Duodenal mucosa (tissue), 2 donors: ENCODE measurements at regions not wholly inside any gene's neighbourhood (a gene's known extent, or its start where the extent isn't known, plus 50 kb on each side); places are given as distances from the start of the nearest gene placed in this dataset.

Experiments used
- H3K27ac ChIP-seq: one replicate; pipeline ENCODE4 v1.7.0; 2013; ENCODE audit warnings: low read depth, low read length
- H3K27me3 ChIP-seq, 2 donors: one replicate each; pipeline ENCODE4 v1.7.0; 2013; ENCODE audit warnings: low read length in 2 of 2, control low read depth in 1 of 2; ENCODE audit not compliant: insufficient read depth in 2 of 2, control insufficient read depth in 1 of 2
- H3K36me3 ChIP-seq, 2 donors: one replicate each; pipeline ENCODE4 v1.7.0; 2013; ENCODE audit warnings: low read length in 2 of 2, control low read depth in 1 of 2; ENCODE audit not compliant: insufficient read depth in 2 of 2, control insufficient read depth in 1 of 2
- H3K4me1 ChIP-seq, 2 donors: one replicate each; pipeline ENCODE4 v1.7.0; 2013; ENCODE audit warnings: low read length in 2 of 2, control low read depth in 1 of 2; ENCODE audit not compliant: insufficient read depth in 2 of 2, control insufficient read depth in 1 of 2
- H3K4me3 ChIP-seq, 2 donors: one replicate each; pipeline ENCODE4 v1.7.0; 2013; ENCODE audit warnings: low read length in 2 of 2, low read depth in 1 of 2
- H3K9ac ChIP-seq, 2 donors: one replicate each; pipeline ENCODE4 v1.7.0; 2013; ENCODE audit warnings: low read length in 2 of 2, low read depth in 1 of 2
- H3K9me3 ChIP-seq, 2 donors: one replicate each; pipeline ENCODE4 v1.7.0; 2013; ENCODE audit warnings: low read length in 2 of 2, control low read depth in 1 of 2; ENCODE audit not compliant: control insufficient read depth in 1 of 2

DNA sequence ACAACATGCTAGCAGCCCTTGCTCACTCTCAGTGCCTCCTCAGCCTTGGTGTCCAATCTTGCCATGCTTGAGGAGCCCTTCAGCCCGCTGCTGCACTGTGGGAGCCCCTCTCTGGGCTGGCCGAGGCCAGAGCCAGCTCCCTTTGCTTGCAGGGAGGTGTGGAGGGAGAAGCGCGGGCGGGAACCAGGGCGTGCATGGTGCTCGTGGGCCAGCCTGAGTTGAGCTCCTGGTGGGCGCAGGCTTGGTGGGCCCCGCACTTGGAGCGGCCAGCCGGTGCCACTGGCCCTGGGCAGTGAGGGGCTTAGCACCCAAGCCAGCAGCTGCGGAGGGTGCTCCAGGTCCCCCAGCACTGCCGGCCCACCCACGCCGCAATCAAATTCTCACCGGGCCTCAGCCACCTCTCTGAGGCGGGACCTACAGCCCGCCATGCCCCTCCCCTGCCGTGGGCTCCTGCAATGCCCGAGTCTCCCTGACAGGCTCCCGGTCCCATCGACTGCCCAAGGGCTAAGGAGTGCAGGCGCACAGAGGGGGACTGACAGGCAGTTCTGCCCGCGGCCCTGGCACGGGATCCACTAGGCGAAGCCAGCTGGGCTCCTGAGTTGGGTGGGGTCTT, 333.5 kb downstream of the KCNN2 start:
- no peak overlapping the region for H3K27ac ChIP-seq
- no peaks in the 10 kb centered on the region for H3K4me1 ChIP-seq
- H3K36me3 ChIP-seq: no peaks in the 10 kb centered on the region
- no peak overlapping the region for H3K9ac ChIP-seq
- H3K9me3 ChIP-seq: no peaks in the 10 kb centered on the region
- no peaks in the 10 kb centered on the region for H3K27me3 ChIP-seq
- no peak overlapping the region for H3K4me3 ChIP-seq

DNA sequence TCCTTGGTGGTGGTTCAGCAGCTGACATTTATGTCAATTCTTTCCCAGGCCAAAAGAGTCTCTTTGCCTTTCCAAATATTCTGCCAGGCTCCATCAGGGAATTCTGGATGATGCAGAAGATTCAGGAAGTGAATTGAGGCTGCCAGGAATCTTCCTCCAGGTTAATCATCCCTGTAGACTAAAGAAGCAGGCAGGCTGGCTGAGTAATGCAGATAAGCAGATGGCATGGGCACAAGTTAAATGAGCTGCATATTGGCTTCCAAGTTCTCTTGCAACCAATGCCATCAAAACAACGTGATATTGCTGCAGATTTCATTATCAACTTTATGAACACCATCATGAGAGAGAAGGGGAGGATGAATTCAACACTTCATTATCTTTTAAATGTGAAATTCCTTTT, 324.5 kb downstream of the KCNN2 start:
- no peak overlapping the region for H3K27ac ChIP-seq
- no peaks in the 10 kb centered on the region for H3K9me3 ChIP-seq
- no peaks in the 10 kb centered on the region for H3K4me1 ChIP-seq
- no peak overlapping the region for H3K9ac ChIP-seq
- H3K4me3 ChIP-seq: no peak overlapping the region
- no peaks in the 10 kb centered on the region for H3K36me3 ChIP-seq
- H3K27me3 ChIP-seq: no peaks in the 10 kb centered on the region

DNA sequence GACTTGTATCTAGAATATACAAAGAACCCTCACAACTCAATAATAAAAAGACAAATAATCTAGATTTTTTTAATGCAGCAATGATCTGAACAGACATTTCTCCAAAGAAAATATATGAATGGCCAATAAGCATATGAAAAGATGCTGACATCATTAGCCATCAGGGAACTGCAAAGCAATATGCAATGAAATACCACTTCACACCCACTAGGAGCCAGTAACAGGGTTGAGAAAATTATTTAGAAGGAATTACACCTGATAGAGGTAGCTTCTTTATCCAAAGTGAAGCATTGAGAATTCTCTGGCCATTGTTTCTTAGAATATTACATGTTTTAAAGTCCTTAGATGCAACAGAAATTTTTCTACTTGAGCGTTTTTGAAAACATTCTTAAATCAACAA, 316.9 kb downstream of the KCNN2 start:
- no peak overlapping the region for H3K4me3 ChIP-seq
- no peaks in the 10 kb centered on the region for H3K36me3 ChIP-seq
- H3K9me3 ChIP-seq: no peaks in the 10 kb centered on the region
- H3K4me1 ChIP-seq: no peaks in the 10 kb centered on the region
- H3K27me3 ChIP-seq: no peaks in the 10 kb centered on the region
- no peak overlapping the region for H3K9ac ChIP-seq
- H3K27ac ChIP-seq: no peak overlapping the region

DNA sequence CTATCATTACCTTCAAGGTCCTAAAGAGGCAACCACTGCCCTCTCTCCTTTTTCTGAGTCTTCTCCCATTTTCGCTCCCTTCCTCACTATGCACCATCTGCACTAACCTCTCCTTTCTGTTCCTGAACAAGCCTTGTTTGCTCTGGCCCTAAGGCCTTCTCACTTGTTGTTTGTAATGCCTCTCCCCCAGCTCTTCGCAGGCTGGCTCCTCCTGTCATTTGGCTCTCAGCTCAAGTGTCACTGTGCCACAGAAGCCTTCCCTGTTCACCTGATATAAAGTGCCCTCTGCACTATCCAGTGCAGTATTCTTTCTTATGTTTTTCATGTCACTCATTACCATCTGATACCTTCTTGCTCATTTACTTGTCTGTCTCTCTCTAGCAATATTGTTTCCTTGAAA, 303.7 kb downstream of the KCNN2 start:
- Histone ChIP-seq H3K4me1 (no peaks in the 10 kb centered on the region), H3K9ac (no peak overlapping the region)

DNA sequence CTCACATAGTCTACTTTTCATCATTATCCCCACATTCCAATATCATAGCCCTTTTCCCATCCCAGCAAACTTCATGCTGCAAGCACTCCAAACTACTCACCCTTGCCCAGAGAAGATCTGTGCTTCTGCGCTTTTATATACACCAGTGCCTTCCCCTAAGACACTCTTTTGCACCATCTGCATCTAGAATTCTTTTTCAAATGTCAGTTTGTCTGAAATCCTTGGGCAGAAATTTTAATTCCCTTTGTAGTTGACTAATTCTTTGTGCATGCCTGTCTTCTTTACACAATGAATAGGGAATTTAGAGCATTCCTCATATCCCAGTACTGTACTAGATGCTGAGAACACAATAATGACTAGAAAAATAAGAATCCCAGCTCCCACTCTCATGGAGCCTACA, 298.9 kb downstream of the KCNN2 start:
- Histone ChIP-seq H3K9ac (no peak overlapping the region), H3K4me3 (no peak overlapping the region), H3K27ac (no peak overlapping the region), H3K36me3 (no peaks in the 10 kb centered on the region), H3K4me1 (no peaks in the 10 kb centered on the region), H3K27me3 (no peaks in the 10 kb centered on the region), H3K9me3 (no peaks in the 10 kb centered on the region)

More for the DNA sequence above, 303.7 kb downstream of the KCNN2 start:
- H3K9me3 ChIP-seq: no peaks in the 10 kb centered on the region
- no peak overlapping the region for H3K4me3 ChIP-seq
- H3K27ac ChIP-seq: no peak overlapping the region
- no peaks in the 10 kb centered on the region for H3K27me3 ChIP-seq
- no peaks in the 10 kb centered on the region for H3K36me3 ChIP-seq

DNA sequence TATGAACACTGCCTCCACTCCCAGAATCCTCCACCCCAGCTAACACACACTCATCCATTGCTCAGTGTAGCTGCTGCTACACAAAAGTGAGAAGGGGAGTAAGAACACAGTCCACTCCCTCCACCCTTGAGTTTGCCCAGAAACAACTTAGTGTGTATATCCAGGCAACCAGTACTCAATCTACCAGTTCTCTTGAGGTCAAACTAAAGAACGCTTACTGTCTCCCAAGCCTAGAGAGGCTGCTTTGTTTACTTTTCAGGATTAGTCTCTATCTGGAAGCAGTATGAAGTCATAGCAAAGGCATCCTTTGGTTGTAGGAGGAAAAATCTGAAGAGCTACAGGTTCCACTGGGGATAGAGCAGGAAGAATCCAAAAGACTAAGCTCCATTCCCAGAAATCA, 296.3 kb downstream of the KCNN2 start:
- H3K4me1 ChIP-seq: no peaks in the 10 kb centered on the region
- no peak overlapping the region for H3K27ac ChIP-seq
- H3K36me3 ChIP-seq: no peaks in the 10 kb centered on the region
- H3K27me3 ChIP-seq: no peaks in the 10 kb centered on the region
- H3K9ac ChIP-seq: no peak overlapping the region
- no peaks in the 10 kb centered on the region for H3K9me3 ChIP-seq
- no peak overlapping the region for H3K4me3 ChIP-seq

DNA sequence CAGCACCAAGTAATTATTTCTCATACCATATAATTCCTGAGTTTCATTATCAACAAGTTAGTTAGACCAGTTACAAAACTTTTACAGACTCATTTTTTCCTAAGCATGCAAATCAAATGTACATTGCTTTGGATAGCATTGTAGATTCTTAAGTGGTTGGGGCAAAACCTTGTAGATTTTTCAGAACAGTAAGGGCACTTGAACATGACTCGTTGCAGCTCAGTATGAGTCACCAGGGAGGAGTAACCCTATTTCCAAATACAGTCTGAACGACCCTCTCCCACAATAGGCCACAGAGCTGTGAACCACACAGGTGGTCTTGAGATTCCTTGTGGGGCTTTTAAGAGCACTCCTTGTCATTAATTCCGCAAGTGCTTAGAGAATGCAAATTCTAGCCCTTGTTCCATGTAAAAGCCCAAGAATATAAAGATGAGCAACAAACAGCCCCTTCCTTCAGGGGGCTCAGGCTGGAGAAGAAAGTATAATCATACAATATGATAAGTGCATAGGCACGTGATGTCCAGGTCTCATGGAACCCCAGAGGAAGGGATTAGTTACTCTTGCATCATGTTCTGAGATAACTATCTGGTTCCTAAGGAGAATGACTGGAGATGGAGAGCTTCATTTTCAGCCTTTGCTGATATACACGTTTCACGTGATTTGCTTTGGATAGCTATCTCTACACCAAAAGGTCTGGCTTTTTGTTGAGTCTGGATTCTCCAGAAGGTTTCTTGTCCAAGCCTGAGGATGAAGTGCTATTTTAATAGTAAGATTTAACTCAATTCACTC, 295.7 kb downstream of the KCNN2 start:
- Histone ChIP-seq H3K27ac (no peak overlapping the region), H3K9ac (no peak overlapping the region), H3K27me3 (no peaks in the 10 kb centered on the region), H3K4me3 (no peak overlapping the region), H3K4me1 (no peaks in the 10 kb centered on the region), H3K36me3 (no peaks in the 10 kb centered on the region), H3K9me3 (no peaks in the 10 kb centered on the region)

DNA sequence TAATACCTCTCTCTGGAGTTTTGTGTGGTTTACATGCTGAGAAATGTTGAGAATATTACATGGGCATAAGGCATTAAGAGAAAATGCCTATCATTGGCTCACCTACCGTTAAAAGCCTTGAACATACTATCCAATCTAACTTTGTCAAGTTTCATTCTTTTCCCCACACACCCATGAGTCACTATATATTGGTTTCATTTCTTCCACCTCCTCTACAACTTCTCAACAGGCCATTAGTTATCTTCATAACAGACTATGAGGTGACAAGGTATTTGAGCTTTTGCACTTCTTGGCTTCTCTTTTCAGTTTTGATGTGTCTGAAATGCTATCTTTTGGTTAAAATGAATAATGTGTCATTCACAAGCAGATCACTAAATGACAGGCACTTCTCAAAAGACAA, 288.0 kb downstream of the KCNN2 start:
- no peaks in the 10 kb centered on the region for H3K4me1 ChIP-seq
- no peaks in the 10 kb centered on the region for H3K27me3 ChIP-seq
- no peak overlapping the region for H3K9ac ChIP-seq
- H3K9me3 ChIP-seq: no peaks in the 10 kb centered on the region
- H3K36me3 ChIP-seq: no peaks in the 10 kb centered on the region
- no peak overlapping the region for H3K27ac ChIP-seq
- H3K4me3 ChIP-seq: no peak overlapping the region

DNA sequence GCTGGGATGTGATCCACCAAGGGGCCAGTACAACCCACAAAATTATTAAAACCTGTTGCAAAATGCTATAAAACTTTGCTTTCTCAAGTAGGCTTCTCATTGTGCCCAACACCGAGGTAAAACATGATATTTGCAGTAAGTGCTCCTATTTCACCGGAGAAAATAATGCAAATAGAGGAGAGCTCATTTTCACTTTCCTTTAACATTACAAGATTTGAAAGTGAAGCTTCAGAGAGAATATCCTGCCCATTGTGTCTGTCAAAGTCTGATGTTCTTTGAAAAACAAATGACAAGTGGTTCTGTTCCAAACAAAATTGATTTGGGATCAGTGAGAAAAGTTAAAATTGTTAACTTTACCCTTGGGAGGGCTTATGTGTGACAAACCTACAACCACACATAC, 287.1 kb downstream of the KCNN2 start:
- H3K4me1 ChIP-seq: no peaks in the 10 kb centered on the region
- H3K27ac ChIP-seq: no peak overlapping the region
- H3K36me3 ChIP-seq: no peaks in the 10 kb centered on the region
- H3K9ac ChIP-seq: no peak overlapping the region
- no peak overlapping the region for H3K4me3 ChIP-seq
- H3K27me3 ChIP-seq: no peaks in the 10 kb centered on the region
- H3K9me3 ChIP-seq: no peaks in the 10 kb centered on the region

DNA sequence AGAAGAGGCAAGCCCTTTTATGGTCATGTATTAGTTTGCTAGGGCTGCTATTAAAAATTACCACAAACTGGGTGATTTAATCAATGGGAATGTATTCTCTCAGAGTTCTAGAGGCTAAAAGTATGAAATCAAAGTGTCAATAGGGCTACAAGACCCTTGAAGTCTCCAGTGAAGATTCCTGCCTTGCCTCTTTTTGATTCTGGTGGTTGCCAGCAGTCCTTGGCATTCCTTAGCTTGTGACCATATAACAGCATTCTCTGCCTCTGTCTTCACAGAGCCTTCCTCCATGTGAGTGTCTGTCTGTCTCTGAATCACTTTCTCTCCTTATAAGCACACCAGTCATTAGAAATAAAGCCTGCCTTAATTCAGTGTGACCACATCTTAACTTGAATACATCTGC, 282.7 kb downstream of the KCNN2 start:
- Histone ChIP-seq H3K27me3 (no peaks in the 10 kb centered on the region), H3K36me3 (no peaks in the 10 kb centered on the region), H3K4me1 (no peaks in the 10 kb centered on the region), H3K4me3 (no peak overlapping the region), H3K9ac (no peak overlapping the region), H3K27ac (no peak overlapping the region), H3K9me3 (peaks cover 0 to 3% of the 10 kb centered on the region in 2 donors)
